Esophagus muscularis mucosa (tissue), 4 donors: ENCODE measurements at regions not wholly inside any gene's neighbourhood (a gene's known extent, or its start where the extent isn't known, plus 50 kb on each side); places are given as distances from the start of the nearest gene placed in this dataset.

Experiments used
- EP300 ChIP-seq: sonication (generic); formaldehyde crosslinking; IDR thresholded peaks from one replicate; pipeline ENCODE4 v1.6.1; 2017; ENCODE audit warnings: antibody characterized with exemption
- POLR2A ChIP-seq: fragments of 450-650 bp; IDR thresholded peaks from one replicate; pipeline ENCODE4 v1.6.1; 2017; ENCODE audit warnings: antibody characterized with exemption, moderate library complexity, mild to moderate bottlenecking, low read depth
- POLR2AphosphoS5 ChIP-seq, 2 donors: sonication (generic); formaldehyde crosslinking; IDR thresholded peaks; one replicate each; pipeline ENCODE4 v1.6.1; 2017; ENCODE audit warnings: antibody characterized with exemption in 2 of 2
- TF ChIP-seq, protein P1 (sequence below), 3 experiments: fragments of 200-600 bp in 2 of 3; fragments of 450-650 bp in 1 of 3; sonication (generic) in 2 of 3; IDR thresholded peaks; one replicate each; pipeline ENCODE4 v1.5.1; 2017 to 2019; ENCODE audit warnings: antibody characterized with exemption in 3 of 3, mild to moderate bottlenecking in 2 of 3, moderate library complexity in 1 of 3

DNA sequence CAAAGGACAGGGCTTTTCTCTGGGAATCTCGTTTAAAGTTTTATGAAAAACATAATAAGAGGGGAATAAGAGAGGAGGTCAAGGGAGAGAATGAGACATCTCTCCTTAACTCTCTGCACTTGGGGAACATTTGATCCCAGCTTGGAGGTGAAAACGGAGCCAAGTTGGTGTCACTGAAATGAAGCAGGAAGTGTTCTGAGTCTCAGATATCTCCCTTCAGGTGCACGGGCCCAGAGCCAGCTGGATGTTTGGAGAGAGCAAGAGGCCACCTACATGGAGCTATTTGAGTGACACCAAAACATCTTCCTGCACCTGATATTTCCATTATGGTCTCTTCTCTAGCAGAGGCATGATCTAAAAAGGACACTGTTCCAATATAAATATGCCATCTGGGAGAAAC is 85.7 kb downstream of the BLID start:
- TF ChIP-seq, protein P1, sequence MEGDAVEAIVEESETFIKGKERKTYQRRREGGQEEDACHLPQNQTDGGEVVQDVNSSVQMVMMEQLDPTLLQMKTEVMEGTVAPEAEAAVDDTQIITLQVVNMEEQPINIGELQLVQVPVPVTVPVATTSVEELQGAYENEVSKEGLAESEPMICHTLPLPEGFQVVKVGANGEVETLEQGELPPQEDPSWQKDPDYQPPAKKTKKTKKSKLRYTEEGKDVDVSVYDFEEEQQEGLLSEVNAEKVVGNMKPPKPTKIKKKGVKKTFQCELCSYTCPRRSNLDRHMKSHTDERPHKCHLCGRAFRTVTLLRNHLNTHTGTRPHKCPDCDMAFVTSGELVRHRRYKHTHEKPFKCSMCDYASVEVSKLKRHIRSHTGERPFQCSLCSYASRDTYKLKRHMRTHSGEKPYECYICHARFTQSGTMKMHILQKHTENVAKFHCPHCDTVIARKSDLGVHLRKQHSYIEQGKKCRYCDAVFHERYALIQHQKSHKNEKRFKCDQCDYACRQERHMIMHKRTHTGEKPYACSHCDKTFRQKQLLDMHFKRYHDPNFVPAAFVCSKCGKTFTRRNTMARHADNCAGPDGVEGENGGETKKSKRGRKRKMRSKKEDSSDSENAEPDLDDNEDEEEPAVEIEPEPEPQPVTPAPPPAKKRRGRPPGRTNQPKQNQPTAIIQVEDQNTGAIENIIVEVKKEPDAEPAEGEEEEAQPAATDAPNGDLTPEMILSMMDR (IDR thresholded peaks at IDR 0.05): no peak
- TF ChIP-seq POLR2A (no peak), POLR2AphosphoS5 (IDR thresholded peaks at IDR 0.05) (no peak), EP300 (no peak)
